ENCODE measurements at regions not wholly inside any gene's neighbourhood (a gene's known extent, or its start where the extent isn't known, plus 50 kb on each side); places are given as distances from the start of the nearest gene placed in this dataset.
"Not testable (repeated sequence)": the region's sequence is repeated elsewhere in the genome, so short reads cannot be mapped to it uniquely, and the experiment has no call there.

GRCh38 chr6:82619573-82619972 is 256.0 kb downstream of the TPBG start:
- intact Hi-C loops (cut with DNase I): no loop called here
- H3K27ac ChIP-seq: no peak overlapping the region
- no peak for ATAC-seq
- no peak overlapping the region for H3K4me3 ChIP-seq
- no peaks in the 10 kb centered on the region for H3K36me3 ChIP-seq
- no peaks in the 10 kb centered on the region for H3K4me1 ChIP-seq
- no peaks in the 10 kb centered on the region for H3K27me3 ChIP-seq
- DNase-seq: no peak
- H3K9me3 ChIP-seq: peaks cover 0 to 6% (median 0%) of the 10 kb centered on the region in 12 donors
- no peak for TF ChIP-seq CTCF (IDR thresholded peaks at IDR 0.05)
- no peak for TF ChIP-seq POLR2A (IDR thresholded peaks at IDR 0.05)

- H3K27ac ChIP-seq: no peak overlapping the region
- no peaks in the 10 kb centered on the region for H3K4me1 ChIP-seq
- H3K4me3 ChIP-seq: no peak overlapping the region
- ATAC-seq: no peak
- intact Hi-C loops (cut with DNase I): no loop called here
- H3K36me3 ChIP-seq: no peaks in the 10 kb centered on the region
- DNase-seq: no peak
- no peaks in the 10 kb centered on the region for H3K27me3 ChIP-seq
- no peak for TF ChIP-seq POLR2A (IDR thresholded peaks at IDR 0.05)
- TF ChIP-seq CTCF (IDR thresholded peaks at IDR 0.05): no peak
- peaks cover 0 to 6% (median 0%) of the 10 kb centered on the region in 12 donors for H3K9me3 ChIP-seq
Measured at GRCh38 chr6:82622461-82622860, 258.8 kb downstream of the TPBG start.

GRCh38 chr6:82624251-82624650 is 260.6 kb downstream of the TPBG start:
- Histone ChIP-seq H3K27me3 (no peaks in the 10 kb centered on the region), H3K9me3 (peaks cover 0 to 6% (median 0%) of the 10 kb centered on the region in 12 donors), H3K27ac (no peak overlapping the region), H3K4me3 (no peak overlapping the region), H3K4me1 (no peaks in the 10 kb centered on the region), H3K36me3 (no peaks in the 10 kb centered on the region)
- 77 to 86% (median 81%) methylated on average over 3 of the region's 3 CpGs for WGBS, 4 donors
- DNase-seq (no peak), ATAC-seq (no peak)
- intact Hi-C loops (cut with DNase I): no loop called here
- TF ChIP-seq POLR2A (IDR thresholded peaks at IDR 0.05): no peak
- TF ChIP-seq CTCF (IDR thresholded peaks at IDR 0.05): no peak

GRCh38 chr6:82626946-82627345 is 263.3 kb downstream of the TPBG start:
- H3K9me3 ChIP-seq; ATAC-seq; H3K4me3 ChIP-seq; DNase-seq; H3K4me1 ChIP-seq; intact Hi-C loops (cut with DNase I); H3K36me3 ChIP-seq; H3K27ac ChIP-seq; H3K27me3 ChIP-seq: not testable (repeated sequence)
- 75 to 93% (median 88%) methylated on average over 2 of the region's 2 CpGs for WGBS, 4 donors

- ATAC-seq: no peak
Measured at GRCh38 chr6:82629921-82630320, 266.3 kb downstream of the TPBG start.

More at GRCh38 chr6:82629921-82630320, 266.3 kb downstream of the TPBG start:
- WGBS, 4 donors: 75 to 88% (median 84%) methylated on average over 3 of the region's 3 CpGs
- Histone ChIP-seq H3K36me3 (no peaks in the 10 kb centered on the region), H3K9me3 (no peaks in the 10 kb centered on the region), H3K4me1 (no peaks in the 10 kb centered on the region), H3K4me3 (no peak overlapping the region), H3K27ac (no peak overlapping the region), H3K27me3 (no peaks in the 10 kb centered on the region)
- no peak for DNase-seq
- intact Hi-C loops (cut with DNase I): no loop called here
- no peak for TF ChIP-seq POLR2A (IDR thresholded peaks at IDR 0.05)
